Germinal center (tissue), 1 donor: ENCODE measurements at regions not wholly inside any gene's neighbourhood (a gene's known extent, or its start where the extent isn't known, plus 50 kb on each side); places are given as distances from the start of the nearest gene placed in this dataset.
"Not testable (repeated sequence)": the region's sequence is repeated elsewhere in the genome, so short reads cannot be mapped to it uniquely, and the experiment has no call there.

ENCODE experiments used
- DNase-seq: peaks from one replicate; pipeline ENCODE4 v3.0.0; 2012; ENCODE audit warnings: mixed read lengths, low spot score

DNA sequence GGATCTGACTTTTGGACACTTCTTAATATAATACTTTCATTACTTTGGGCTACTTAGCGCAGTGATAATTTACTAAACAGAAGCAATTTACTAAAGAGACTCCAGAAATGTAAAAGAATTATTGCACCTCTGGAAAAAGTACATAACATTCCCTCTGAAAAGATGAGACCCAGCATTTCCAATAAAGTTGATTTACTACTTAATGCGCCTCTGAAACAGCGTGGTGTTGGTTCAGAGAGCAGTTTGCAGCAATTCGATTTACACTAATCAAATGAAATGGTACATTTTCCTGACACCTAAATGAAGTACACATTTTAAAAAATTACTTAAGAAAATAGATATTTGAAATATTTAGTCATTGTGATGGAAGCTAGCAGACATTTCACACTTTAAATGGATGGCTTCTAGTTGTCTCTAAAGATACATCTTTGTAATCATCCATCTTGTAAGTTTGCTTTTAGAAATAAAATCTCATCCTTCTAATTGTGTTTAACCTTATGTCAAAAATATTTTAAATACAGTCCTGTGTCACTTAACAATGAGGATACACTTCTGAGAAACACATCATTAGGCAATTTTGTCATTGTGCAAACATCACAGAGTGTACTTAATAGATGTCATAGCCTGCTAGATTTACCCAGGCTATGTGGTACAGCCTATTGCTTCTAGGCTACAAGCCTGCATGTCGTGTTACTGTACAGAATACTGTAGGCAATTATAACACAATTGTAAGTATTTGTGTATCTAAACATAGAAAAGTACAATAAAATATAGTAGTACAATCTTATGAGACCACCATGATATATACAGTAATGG is 284.6 kb upstream of the UBE2E3 start:
- DNase-seq = no peak

DNA sequence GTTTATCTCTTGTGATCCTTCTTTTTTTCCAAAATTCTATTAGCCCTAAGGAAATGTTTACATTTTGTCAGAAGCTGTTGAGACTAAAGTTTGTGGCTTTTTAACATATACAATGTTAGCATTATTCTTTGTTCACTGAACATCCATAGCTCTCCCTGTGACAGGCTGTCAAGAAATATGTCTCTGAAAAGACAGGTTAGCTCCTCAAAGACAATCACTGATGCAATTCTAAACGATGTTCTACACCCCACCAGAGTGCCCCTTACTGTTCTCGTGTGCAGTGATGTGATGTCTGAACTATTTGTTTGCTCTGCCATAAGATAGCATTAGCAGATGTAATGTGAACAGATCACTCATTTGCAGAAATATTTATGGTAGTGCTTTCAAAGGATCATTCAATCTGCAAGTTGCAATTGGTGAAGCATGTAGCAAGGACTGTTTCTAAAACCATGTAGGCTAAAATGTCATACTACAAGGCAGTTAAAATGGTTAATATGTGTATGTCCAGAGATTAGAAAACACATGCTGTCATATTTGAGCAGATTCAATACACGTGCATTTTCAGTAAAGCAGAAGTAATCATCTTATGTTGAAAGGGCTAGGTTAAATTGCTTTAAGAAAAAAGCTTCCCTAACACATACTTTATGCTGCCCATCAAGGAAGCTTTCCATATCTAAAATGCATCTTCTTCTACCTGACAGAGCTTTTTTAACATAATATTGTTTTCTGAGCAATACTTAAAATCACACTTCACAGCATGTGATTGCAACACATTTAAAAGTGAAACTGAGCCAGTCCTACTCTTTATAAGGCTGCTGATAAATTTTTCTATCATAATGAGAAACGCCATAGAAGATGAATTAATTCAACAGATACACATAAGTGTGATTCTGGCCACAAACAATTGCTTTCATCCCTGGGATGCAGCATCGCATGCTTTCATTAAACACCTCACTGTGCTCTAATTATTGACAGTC is 285.7 kb upstream of the UBE2E3 start:
- no peak for DNase-seq

DNA sequence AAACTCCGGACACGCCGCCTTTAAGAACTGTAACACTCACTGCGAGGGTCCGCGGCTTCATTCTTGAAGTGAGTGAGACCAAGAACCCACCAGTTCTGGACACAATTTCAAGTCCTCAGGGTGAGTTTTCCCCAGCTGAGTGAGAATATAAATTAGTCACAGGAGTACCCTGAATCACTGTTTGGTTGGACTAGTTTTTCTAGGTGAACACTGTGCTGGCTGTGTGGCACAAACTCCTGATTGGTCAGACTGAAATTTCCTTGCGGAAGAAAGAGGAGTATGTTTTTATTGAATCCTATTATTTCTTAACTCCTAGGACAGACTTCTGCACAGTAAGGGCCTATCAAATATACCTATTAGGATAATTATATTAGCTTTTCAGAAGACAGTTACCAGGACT is 288.1 kb upstream of the UBE2E3 start:
- no peak for DNase-seq

DNA sequence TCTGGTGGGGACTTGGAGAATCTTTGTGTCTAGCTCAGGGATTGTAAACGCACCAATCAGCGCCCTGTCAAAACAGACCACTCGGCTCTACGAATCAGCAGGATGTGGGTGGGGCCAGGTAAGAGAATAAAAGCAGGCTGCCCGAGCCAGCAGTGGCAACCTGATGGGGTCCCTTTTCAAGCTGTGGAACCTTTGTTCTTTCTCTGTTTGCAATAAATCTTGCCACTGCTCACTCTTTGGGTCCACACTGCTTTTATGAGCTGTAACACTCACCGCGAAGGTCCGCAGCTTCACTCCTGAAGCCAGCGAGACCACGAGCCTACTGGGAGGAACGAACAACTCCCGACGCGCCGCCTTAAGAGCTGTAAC is 288.6 kb upstream of the UBE2E3 start:
- not testable (repeated sequence) for DNase-seq

DNA sequence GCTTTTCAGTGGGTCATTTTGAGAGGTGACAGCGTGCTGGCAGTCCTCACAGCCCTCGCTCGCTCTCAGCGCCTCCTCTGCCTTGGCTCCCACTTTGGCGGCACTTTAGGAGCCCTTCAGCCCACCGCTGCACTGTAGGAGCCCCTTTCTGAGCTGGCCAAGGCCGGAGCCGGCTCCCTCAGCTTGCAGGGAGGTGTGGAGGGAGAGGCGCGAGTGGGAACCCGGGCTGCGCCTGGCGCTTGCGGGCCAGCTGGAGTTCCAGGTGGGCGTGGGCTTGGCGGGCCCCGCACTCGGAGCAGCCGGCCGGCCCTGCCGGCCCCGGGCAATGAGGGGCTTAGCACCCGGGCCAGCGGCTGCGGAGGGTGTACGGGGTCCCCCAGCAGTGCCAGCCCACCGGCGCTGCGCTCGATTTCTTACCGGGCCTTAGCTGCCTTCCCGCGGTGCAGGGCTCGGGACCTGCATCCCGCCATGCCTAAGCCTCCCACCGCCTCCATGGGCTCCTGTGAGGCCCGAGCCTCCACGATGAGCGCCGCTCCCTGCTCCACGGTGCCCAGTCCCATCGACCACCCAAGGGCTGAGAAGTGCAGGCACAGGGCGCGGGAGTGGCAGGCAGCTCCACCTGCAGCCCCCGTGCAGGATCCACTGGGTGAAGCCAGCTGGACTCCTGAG is 289.1 kb upstream of the UBE2E3 start:
- DNase-seq = not testable (repeated sequence)

DNA sequence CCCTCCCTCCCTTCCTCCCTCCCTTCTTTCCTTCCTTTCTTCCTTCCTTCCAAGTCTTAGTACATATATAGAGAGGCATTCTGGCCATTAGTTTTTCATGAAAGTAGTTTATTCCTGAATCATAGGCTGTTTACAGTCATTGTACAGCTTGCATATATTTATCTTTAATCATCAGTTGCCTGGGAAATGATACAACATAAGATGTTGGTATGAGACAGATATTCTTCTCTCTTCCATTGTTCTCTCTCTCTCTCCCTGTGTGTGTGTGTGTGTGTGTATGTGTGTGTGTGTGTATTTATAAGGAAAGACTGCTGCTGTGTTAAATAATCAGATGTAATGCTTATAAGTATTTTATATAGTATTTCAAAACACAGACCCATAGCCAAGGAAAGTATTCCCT is 289.8 kb upstream of the UBE2E3 start:
- no peak for DNase-seq

DNA sequence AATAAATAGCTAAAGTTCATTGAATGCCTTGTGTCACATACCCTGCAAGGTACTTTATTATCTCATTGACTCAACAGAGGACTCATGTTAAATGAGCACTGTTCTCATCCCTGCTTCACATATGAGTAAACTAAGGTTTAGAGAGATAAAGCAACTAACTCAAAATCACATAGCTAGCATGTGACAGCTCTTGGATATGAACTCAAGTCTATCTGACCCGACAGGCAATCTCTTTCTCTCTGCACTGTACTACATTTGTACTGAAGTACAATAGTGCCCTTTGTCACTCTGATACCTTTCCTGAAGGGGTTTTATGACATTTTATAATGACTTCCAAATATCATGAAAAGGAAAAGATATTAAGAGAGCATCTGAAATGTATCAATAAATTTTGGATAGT is 297.5 kb upstream of the UBE2E3 start:
- no peak for DNase-seq

DNA sequence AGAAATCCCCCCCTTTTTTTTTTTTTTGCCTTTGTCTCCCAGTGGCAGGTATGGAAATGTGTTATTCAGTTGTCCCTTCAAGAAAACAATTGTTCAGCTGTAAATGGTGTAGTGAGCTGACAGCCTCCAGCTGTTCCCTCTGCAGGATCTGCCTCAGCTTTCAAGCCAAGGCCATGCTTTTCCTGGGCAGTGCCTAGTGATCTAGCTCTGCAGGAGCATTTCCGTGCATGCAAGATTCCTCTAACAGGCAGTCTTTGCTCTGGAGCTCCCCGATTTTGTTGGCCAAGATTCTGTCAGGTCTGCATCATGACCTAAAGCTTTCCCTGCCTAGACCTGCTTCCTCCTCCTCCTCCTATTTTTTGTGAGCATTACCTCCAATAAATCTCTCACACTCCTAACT is 300.7 kb upstream of the UBE2E3 start:
- no peak for DNase-seq

DNA sequence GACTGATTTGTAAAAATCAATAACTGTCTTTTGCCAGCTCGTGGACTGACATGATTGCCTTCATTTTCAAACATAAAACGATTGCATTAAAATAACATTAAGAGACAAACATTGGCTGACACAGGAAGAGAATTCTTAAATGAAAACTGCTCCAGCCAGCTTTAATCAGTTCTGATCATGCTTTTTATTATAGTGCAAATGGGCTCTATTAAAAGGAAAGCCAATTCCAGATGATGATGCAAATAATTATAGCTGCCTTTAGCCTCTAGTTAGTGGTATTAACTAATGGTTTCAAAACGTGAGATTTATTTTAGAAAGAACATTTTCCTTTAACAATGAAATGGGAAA is 301.8 kb upstream of the UBE2E3 start:
- no peak for DNase-seq

DNA sequence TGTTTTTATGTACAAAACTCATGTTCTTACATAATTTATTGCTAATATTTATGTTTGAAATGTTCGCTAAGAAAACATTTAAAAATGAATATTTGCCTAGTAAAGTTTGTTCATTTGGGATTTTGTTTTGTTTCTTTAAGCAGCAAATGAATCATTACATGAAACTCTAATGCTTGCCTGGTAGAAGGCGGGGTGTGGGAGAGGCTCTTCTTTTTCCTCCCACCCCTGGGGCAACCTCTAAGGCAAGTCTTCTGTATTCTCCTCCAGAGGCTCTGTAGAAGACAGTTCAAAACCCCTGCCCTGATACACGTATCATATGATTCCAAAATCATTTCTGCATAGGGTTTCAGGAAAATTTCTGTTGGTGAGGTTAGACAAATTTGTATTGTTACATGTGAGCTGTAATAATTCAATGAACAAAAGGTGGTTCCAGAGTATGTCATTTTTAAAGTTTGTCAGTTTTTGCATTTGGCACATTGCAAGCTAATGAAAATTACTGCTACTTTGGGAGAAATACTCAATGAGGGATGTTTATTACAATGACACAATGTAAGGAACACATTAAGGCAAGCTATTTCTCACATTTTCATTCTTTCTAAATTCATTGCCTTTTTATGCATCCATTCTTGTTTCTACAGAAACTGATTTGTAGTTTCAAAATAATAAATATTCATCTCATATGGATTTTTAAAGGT is 302.3 kb upstream of the UBE2E3 start:
- no peak for DNase-seq

DNA sequence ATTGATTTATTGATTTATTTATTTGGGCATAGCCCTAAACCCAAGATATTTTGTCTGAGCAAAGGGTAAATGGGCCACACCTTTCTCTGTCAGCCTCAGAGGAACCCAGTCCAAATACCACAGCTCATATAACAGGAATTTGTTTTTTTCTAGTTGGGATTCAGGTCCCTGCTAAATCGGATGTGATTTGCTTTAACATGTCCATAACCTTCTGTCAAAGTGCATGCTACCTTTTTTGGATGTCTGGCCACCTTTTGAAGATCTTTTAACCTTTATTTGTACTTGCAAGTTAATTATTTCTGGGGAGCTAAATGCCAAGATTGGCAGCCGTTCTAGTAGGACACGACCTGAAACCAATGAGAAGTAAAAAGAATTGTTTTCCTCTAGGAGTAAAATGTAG is 303.2 kb upstream of the UBE2E3 start:
- no peak for DNase-seq

DNA sequence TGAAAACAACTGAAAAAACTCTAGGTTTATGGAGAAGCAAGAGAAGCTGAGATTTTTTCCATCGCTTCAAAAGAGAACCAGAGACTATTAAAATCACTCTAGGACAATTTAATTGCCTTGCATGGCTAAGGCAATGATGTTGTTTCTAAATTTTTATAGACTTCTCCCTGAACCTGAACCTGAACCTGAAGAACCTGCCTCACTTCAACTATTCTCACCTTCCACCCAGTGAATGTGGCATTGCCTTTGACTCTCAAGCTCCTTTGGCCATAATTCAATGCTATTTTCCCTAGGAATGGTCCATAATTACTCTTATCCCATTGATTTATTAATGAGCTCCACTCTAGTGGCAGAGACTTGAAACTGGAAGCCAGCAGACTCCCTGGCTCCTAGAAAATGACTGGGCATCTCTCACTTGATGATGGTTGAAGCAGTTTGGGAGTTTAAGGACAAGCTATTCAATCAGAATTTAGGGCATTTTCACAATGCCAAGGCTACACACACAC is 303.8 kb upstream of the UBE2E3 start:
- no peak for DNase-seq

DNA sequence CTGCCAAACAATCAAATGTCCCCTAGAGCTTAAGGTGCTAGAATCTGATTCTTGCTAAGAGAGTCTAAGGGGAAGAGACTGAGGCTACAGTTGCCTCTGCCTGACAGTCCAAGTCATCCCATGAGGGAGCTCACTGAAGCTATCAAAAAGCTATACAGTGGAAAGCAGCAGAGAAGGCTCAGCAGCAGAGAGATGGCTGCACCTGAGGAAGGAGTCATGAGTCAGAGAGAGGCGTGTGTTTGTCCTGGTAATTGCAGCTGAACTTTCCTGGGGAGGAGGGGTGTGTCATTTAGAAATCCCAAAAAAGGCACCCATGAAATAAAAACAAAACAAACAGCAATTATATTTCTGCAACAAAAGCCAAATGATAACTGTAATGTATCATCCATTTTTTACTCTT is 305.2 kb upstream of the UBE2E3 start:
- DNase-seq = no peak

DNA sequence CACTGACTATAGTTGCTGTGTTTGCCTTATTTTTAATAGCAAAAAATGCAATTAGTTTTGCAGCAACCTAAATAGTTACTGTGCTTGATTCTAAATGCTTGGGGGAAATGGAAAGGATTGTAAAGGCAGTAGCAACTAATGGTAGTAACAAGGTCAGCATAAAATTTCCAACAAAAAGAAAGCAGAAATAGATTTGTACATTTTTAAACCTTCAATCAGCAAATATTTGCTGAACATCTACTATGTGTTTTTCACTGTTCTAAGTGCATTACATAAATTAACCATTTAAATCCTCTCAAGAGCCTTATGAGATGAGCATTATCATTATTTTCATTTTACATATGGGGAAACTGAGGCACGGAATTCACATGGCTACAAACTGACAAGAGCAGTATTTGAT is 308.0 kb upstream of the UBE2E3 start:
- DNase-seq = no peak

DNA sequence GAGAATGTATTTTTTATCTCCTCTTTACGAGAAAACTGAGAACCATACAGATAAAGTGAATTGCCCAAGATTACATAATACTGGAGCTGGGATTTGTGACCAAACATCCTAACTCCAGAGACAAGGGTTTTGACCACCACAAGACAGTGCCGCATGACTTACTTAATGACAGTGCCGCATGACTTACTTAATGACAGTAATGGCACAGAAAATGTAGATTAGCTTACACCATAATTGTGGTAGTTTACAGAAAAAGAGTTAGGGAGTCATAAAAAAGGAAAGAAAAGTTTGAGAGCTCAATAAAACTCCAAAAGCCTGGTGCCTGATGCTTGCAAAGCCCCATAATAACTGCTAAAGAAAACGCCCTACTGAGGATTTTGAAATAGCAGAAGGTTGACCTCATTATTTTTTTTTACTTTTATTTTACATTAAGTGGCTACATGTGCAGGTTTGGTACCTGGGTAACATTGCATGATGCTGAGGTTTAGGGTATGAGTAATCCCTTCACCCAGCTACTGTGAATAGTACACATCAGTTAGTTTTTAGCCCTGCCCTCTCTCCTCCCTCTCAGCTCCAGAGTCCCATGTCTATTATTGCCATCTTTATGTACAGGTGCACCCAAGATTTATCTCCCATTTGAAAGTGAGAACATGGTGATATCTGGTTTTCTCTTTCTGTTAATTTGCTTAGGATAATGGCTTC is 310.0 kb upstream of the UBE2E3 start:
- DNase-seq = no peak

DNA sequence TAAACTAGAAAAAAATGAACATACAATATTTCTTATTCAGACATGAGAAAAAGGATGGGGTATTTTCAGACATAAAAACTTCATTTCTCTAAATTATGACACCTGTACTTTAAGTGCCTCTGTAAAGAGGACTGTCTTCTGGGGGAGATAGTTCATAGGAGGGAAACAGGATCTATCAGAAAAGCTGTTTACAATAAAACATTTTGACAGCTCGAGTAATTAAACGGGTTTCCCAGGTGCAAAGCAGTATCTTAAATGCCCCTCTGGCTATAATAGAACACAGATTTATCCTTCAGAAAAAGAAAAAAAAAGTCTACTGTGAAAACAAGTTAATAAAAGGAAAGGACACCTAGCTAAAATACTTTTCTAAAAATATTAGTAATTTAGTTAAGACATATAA is 311.4 kb upstream of the UBE2E3 start:
- no peak for DNase-seq

DNA sequence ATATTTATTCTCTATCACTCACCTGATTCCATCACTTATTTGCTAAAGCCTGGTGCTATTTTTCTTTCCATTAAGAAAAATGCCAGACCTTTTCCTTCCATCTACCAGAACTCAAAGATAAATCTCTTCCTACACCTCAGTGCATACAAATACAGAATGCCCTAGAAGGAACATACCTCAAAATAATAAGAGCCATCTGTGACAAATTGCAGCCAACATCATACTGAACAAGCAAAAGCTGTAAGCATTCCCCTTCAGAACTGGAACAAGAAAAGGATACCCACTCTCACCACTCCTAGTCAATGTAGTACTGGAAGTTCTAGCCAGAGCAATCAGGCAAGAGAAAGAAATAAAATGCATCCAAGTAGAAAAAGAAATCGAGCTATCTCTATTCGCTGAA is 315.9 kb upstream of the UBE2E3 start:
- no peak for DNase-seq

DNA sequence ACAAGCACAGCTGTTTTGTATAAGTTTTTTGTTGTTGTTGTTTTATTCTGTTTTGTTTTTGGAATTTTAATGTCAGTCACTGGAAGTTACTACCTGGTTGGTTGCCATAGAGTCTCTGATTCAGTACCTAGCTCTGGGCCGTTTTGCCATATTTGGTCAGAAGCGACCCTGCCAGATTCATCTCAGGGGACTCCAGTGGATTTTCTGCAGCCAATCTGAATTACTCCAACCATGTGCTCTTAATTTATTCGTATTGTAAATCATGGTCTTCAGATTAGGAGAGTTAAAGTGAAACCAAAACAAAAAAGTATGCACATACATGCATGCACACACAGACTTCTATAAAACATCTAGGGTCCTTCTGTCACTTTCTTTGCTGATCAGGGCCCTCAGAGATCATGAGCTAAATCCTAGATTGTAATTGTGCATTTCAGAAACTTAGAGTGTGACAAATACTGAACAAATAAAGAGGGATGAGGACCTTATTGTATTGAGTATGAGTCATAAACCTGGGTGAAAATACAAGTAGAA is 317.4 kb upstream of the UBE2E3 start:
- no peak for DNase-seq

DNA sequence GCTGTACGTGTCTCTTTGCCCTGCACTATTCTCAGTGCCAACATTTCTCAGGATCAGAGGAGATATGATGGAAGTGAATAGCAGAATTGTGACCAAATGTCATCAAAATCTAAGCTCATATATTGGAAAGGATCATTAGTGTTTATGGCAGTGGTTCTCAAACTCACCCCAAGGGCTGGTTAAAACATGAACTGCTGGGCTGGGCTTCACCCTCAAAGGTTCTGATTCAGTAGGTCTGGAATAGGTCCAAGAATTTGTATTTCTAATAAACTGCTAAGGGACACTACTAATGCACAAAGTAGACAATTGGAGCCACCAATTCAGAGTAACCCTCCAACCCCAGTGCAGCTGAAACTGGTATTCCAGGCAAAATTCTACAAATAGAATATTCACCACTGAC is 317.9 kb upstream of the UBE2E3 start:
- DNase-seq = no peak

DNA sequence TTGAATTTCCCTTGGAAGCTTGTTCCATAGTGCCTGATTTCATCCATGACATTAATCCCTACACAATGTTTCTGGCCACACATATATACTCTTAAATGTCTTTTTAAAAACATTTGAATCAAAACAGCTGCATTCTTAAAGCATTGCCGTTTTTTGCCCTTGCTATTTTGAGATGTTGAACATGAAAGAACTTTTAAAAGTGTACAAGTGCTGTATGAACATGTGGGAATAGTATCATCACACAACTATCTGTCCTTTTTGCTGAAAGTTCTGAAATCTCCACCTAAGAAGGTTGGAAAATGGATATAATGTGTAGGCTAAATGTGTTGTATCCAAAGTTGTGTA is 318.7 kb upstream of the UBE2E3 start:
- no peak for DNase-seq
